Mesenchymal stem cell (in vitro differentiated cells and primary cell): ENCODE measurements at regions not wholly inside any gene's neighbourhood (a gene's known extent, or its start where the extent isn't known, plus 50 kb on each side); places are given as distances from the start of the nearest gene placed in this dataset.
A peak's percentile ranks its signal among the peaks of the same experiment; 100 is the strongest.

Source experiments
- DNase-seq: peaks from one replicate; pipeline ENCODE4 v3.0.0-alpha.2; 2013
- H2AFZ ChIP-seq: one replicate; pipeline ENCODE4 v1.6.1; 2013; ENCODE audit warnings: low read depth, mild to moderate bottlenecking, control low read depth, inconsistent platforms, low read length, moderate library complexity
- H2AK5ac ChIP-seq: 2 replicates; pipeline ENCODE4 v1.6.1; 2013; ENCODE audit warnings: low read length, moderate library complexity, mild to moderate bottlenecking, inconsistent platforms; ENCODE audit not compliant: severe bottlenecking
- H2BK120ac ChIP-seq: one replicate; pipeline ENCODE4 v1.6.1; 2013; ENCODE audit warnings: low read depth, mild to moderate bottlenecking, inconsistent platforms, low read length, moderate library complexity
- H2BK12ac ChIP-seq, 2 experiments: one replicate each; pipeline ENCODE4 v1.6.1; 2013; ENCODE audit warnings: inconsistent platforms in 2 of 2, low read length in 2 of 2, mild to moderate bottlenecking in 2 of 2, moderate library complexity in 2 of 2, control low read depth in 1 of 2
- H2BK15ac ChIP-seq: one replicate; pipeline ENCODE4 v1.6.1; 2013; ENCODE audit warnings: mild to moderate bottlenecking, low read depth, inconsistent platforms; ENCODE audit not compliant: poor library complexity, severe bottlenecking
- H2BK5ac ChIP-seq: 2 replicates; pipeline ENCODE4 v1.6.1; 2013; ENCODE audit warnings: low read depth, mild to moderate bottlenecking, low read length, control low read depth, inconsistent platforms; ENCODE audit not compliant: poor library complexity, severe bottlenecking
- H3K14ac ChIP-seq, 2 experiments: one replicate each; pipeline ENCODE4 v1.6.1; 2013; ENCODE audit warnings: inconsistent platforms in 2 of 2, low read length in 2 of 2, control low read depth in 1 of 2, mild to moderate bottlenecking in 1 of 2, moderate library complexity in 1 of 2
- H3K18ac ChIP-seq, 2 experiments: one replicate each; pipeline ENCODE4 v1.6.1; 2013; ENCODE audit warnings: inconsistent platforms in 2 of 2, low read length in 2 of 2, control low read depth in 1 of 2, low read depth in 1 of 2, mild to moderate bottlenecking in 1 of 2
- H3K23ac ChIP-seq, 2 experiments: one replicate each; pipeline ENCODE4 v1.6.1; 2013; ENCODE audit warnings: inconsistent platforms in 2 of 2, low read length in 2 of 2, mild to moderate bottlenecking in 2 of 2, moderate library complexity in 2 of 2, control low read depth in 1 of 2
- H3K27ac ChIP-seq: 2 replicates; pipeline ENCODE4 v1.5.1; 2013; ENCODE audit warnings: mild to moderate bottlenecking, moderate library complexity, low read length, control low read depth, inconsistent platforms; ENCODE audit not compliant: poor library complexity, severe bottlenecking
- H3K27me3 ChIP-seq, 2 experiments: 2 replicates each; pipeline versions ENCODE4 v1.6.1 to v1.7.0; 2013; ENCODE audit warnings: low read length in 2 of 2, mild to moderate bottlenecking in 2 of 2, moderate library complexity in 2 of 2, control low read depth in 1 of 2, inconsistent platforms in 1 of 2; ENCODE audit not compliant: control insufficient read depth in 1 of 2, insufficient read depth in 1 of 2
- H3K36me3 ChIP-seq, 2 experiments: 2 replicates each; pipeline versions ENCODE4 v1.6.1 to v1.7.0; 2013; ENCODE audit warnings: low read length in 2 of 2, control low read depth in 1 of 2, inconsistent platforms in 1 of 2, low read depth in 1 of 2, mild to moderate bottlenecking in 1 of 2; ENCODE audit not compliant: insufficient read depth in 2 of 2, control insufficient read depth in 1 of 2
- H3K4ac ChIP-seq, 2 experiments: one replicate each; pipeline ENCODE4 v1.6.1; 2013; ENCODE audit warnings: inconsistent platforms in 2 of 2, low read length in 2 of 2, mild to moderate bottlenecking in 2 of 2, moderate library complexity in 2 of 2, control low read depth in 1 of 2, low read depth in 1 of 2
- H3K4me1 ChIP-seq: 2 replicates; pipeline ENCODE4 v1.6.1; 2013; ENCODE audit warnings: low read depth, low read length, control low read depth; ENCODE audit not compliant: control insufficient read depth, insufficient read depth
- H3K4me2 ChIP-seq: 2 replicates; pipeline ENCODE4 v1.6.1; 2013; ENCODE audit warnings: low read length, mild to moderate bottlenecking, inconsistent platforms; ENCODE audit not compliant: poor library complexity, severe bottlenecking
- H3K4me3 ChIP-seq, 2 experiments: 2 replicates each; pipeline versions ENCODE4 v1.5.1 to v1.7.0; 2013; ENCODE audit warnings: low read length in 2 of 2, mild to moderate bottlenecking in 2 of 2, control low read depth in 1 of 2, low read depth in 1 of 2; ENCODE audit not compliant: insufficient read depth in 1 of 2
- H3K79me1 ChIP-seq: replicated peaks from 2 replicates; pipeline ENCODE4 v1.6.1; 2013; ENCODE audit warnings: mild to moderate bottlenecking, control low read depth, low read length, inconsistent platforms; ENCODE audit not compliant: poor library complexity, severe bottlenecking
- H3K9ac ChIP-seq: 2 replicates; pipeline ENCODE4 v1.7.0; 2013; ENCODE audit warnings: mild to moderate bottlenecking, low read length, moderate library complexity
- H3K9me3 ChIP-seq: 2 replicates; pipeline ENCODE4 v1.7.0; 2013; ENCODE audit warnings: mild to moderate bottlenecking, low read length; ENCODE audit not compliant: control insufficient read depth
- H4K8ac ChIP-seq: one replicate; pipeline ENCODE4 v1.6.1; 2013; ENCODE audit warnings: inconsistent platforms, mild to moderate bottlenecking, low read length, moderate library complexity
- H4K91ac ChIP-seq: one replicate; pipeline ENCODE4 v1.6.1; 2013; ENCODE audit warnings: mild to moderate bottlenecking, low read length, inconsistent platforms
- WGBS: methylation state at CpG from one replicate; pipeline ENCODE4 v1.1.7; 2013; ENCODE audit warnings: mixed read lengths; 5-methylcytosine and 5-hydroxymethylcytosine counted together

DNA sequence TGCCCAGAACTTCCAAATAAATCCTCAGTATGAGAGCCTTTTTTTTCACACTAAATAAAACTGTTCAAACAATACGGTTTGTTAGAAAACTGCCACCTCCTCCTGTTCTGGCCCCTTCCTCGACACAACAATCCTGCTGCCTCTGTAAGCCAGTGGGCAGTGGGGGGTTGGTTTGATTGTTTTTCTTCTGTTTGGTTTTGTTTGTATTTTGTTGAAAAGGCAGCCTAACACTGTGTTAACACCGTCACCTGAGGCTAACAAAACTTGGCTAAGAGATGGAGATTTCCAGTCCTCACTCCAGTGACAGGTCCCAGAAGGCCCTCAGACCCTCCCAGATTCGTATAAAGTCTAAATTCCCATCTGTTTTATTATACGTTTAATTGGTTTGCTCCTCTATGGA is 402.1 kb downstream of the ZNF521 start:
- Histone ChIP-seq H2BK5ac (no peak overlapping the region), H3K27me3 (no peaks in the 10 kb centered on the region), H3K18ac (no peak overlapping the region), H2AFZ (no peak overlapping the region), H3K79me1 (no peaks in the 10 kb centered on the region), H3K4ac (no peak overlapping the region), H2AK5ac (no peak overlapping the region), H4K8ac (no peak overlapping the region), H4K91ac (no peak overlapping the region), H3K4me2 (no peak overlapping the region), H3K4me3 (no peak overlapping the region), H3K4me1 (no peaks in the 10 kb centered on the region), H3K14ac (no peak overlapping the region), H2BK15ac (no peak overlapping the region), H2BK120ac (no peak overlapping the region), H2BK12ac (no peak overlapping the region), H3K27ac (no peak overlapping the region), H3K36me3 (no peaks in the 10 kb centered on the region), H3K9ac (no peak overlapping the region), H3K9me3 (no peaks in the 10 kb centered on the region), H3K23ac (no peak overlapping the region)
- WGBS: 63% methylated on average over 2 of the region's 5 CpGs
- no peak for DNase-seq

DNA sequence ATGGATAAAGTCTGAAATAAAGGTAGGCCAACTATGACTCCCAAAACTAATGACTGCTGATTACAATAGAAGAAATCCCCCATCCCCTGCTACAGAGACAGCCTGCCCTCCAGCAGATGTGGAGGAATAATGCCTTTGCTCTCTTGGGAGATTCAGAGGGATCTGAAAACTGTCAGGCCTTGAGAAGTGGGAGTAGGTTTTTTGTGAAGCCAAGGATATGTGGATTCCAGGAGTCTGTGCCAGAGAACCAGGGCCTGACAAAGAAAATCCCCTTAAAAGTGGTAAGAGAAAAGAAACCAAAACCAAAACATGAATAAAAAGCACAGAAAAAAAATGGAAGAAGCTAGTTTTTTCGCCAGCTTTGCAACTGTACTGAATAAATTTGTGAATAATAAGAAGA is 397.6 kb downstream of the ZNF521 start:
- Histone ChIP-seq H3K4me2 (no peak overlapping the region), H2AFZ (no peak overlapping the region), H2AK5ac (no peak overlapping the region), H3K4ac (no peak overlapping the region), H4K91ac (no peak overlapping the region), H3K23ac (no peak overlapping the region), H2BK5ac (no peak overlapping the region), H3K27ac (no peak overlapping the region), H3K14ac (no peak overlapping the region), H3K9me3 (no peaks in the 10 kb centered on the region), H3K18ac (no peak overlapping the region), H4K8ac (no peak overlapping the region), H3K79me1 (no peaks in the 10 kb centered on the region), H3K9ac (no peak overlapping the region), H2BK15ac (no peak overlapping the region), H3K27me3 (no peaks in the 10 kb centered on the region), H2BK120ac (no peak overlapping the region), H3K4me3 (no peak overlapping the region), H3K36me3 (no peaks in the 10 kb centered on the region), H2BK12ac (no peak overlapping the region), H3K4me1 (no peaks in the 10 kb centered on the region)
- 100% methylated on average over 1 of the region's 1 CpG for WGBS
- no peak for DNase-seq

DNA sequence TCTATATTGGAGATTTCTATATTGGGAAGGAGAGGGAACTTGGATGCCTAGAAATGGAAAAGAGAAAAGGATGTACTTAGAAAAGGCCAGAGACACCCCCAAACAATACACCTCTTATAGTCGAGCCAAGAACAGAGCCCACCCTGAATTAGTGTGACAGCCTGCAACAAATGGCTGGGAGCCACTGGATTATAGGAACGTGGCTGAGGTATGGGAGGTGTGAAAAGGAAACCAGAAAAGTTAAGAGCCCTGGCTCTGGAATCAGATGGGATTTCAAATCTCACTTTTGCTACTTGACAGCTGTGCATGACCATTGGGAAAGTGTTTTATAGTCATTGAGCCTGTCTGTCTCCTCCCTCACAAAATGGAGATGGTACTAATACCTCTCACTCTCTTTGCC is 394.0 kb downstream of the ZNF521 start:
- no peak overlapping the region for H2BK120ac ChIP-seq
- no peak overlapping the region for H3K18ac ChIP-seq
- H3K9me3 ChIP-seq: no peaks in the 10 kb centered on the region
- no peaks in the 10 kb centered on the region for H3K4me1 ChIP-seq
- WGBS: 65% methylated on average over 2 of the region's 2 CpGs
- H3K27me3 ChIP-seq: peaks cover 0 to 5% of the 10 kb centered on the region in 2 experiments
- H4K91ac ChIP-seq: no peak overlapping the region
- no peaks in the 10 kb centered on the region for H3K79me1 ChIP-seq
- no peak overlapping the region for H2BK15ac ChIP-seq
- DNase-seq: no peak
- no peak overlapping the region for H3K4me3 ChIP-seq
- H2AK5ac ChIP-seq: no peak overlapping the region
- no peak overlapping the region for H3K9ac ChIP-seq
- peak overlapping the region in 1 of 2 experiments; percentile 64 for H2BK12ac ChIP-seq
- H2AFZ ChIP-seq: no peak overlapping the region
- no peaks in the 10 kb centered on the region for H3K36me3 ChIP-seq
- no peak overlapping the region for H4K8ac ChIP-seq
- no peak overlapping the region for H3K4me2 ChIP-seq
- H3K23ac ChIP-seq: no peak overlapping the region
- no peak overlapping the region for H3K14ac ChIP-seq
- no peak overlapping the region for H2BK5ac ChIP-seq
- no peak overlapping the region for H3K27ac ChIP-seq
- H3K4ac ChIP-seq: no peak overlapping the region

DNA sequence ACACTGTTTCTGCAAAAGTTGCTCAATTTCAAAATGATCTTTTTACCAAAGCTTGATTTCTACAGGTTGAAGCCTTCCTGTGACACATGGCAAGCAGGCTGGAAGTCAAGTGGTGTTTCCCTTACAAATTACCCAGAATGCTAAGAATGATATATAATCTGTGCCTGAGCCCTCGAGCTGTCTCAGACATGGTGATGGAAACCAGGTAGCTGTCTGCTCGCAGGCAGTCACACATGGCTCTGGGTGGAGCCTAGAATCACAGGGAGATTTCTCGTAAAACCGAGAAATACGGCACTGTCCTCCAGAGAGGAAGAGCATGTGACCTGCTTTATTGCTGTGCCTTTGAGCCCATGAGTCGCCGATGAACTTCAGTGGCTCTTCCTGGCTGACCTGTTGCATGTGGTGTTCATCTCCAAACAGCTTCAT is 392.9 kb downstream of the ZNF521 start:
- Histone ChIP-seq H3K18ac (no peak overlapping the region), H3K27me3 (peaks cover 0 to 5% of the 10 kb centered on the region in 2 experiments), H4K8ac (no peak overlapping the region), H2BK12ac (no peak overlapping the region), H2BK5ac (no peak overlapping the region), H2AFZ (no peak overlapping the region), H2BK120ac (no peak overlapping the region), H4K91ac (no peak overlapping the region), H3K14ac (no peak overlapping the region), H3K9ac (no peak overlapping the region), H2AK5ac (no peak overlapping the region), H3K9me3 (no peaks in the 10 kb centered on the region), H2BK15ac (no peak overlapping the region), H3K79me1 (no peaks in the 10 kb centered on the region), H3K23ac (no peak overlapping the region), H3K27ac (no peak overlapping the region), H3K4me2 (no peak overlapping the region), H3K4me3 (no peak overlapping the region), H3K4me1 (no peaks in the 10 kb centered on the region), H3K36me3 (no peaks in the 10 kb centered on the region), H3K4ac (no peak overlapping the region)
- WGBS: 2% methylated on average over 7 of the region's 7 CpGs
- peak; percentile 69 for DNase-seq
